ENCODE measurements at regions not wholly inside any gene's neighbourhood (a gene's known extent, or its start where the extent isn't known, plus 50 kb on each side); places are given as distances from the start of the nearest gene placed in this dataset.

- no peaks in the 10 kb centered on the region for H3K9me3 ChIP-seq
- H3K36me3 ChIP-seq = no peaks in the 10 kb centered on the region
- no peak overlapping the region for H3K27ac ChIP-seq
- no peak for DNase-seq
- no peaks in the 10 kb centered on the region for H3K4me1 ChIP-seq
- no peak overlapping the region for H3K4me3 ChIP-seq
- no peak for TF ChIP-seq POLR2A (IDR thresholded peaks at IDR 0.05)
- TF ChIP-seq, protein P1, sequence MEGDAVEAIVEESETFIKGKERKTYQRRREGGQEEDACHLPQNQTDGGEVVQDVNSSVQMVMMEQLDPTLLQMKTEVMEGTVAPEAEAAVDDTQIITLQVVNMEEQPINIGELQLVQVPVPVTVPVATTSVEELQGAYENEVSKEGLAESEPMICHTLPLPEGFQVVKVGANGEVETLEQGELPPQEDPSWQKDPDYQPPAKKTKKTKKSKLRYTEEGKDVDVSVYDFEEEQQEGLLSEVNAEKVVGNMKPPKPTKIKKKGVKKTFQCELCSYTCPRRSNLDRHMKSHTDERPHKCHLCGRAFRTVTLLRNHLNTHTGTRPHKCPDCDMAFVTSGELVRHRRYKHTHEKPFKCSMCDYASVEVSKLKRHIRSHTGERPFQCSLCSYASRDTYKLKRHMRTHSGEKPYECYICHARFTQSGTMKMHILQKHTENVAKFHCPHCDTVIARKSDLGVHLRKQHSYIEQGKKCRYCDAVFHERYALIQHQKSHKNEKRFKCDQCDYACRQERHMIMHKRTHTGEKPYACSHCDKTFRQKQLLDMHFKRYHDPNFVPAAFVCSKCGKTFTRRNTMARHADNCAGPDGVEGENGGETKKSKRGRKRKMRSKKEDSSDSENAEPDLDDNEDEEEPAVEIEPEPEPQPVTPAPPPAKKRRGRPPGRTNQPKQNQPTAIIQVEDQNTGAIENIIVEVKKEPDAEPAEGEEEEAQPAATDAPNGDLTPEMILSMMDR (IDR thresholded peaks at IDR 0.05) = no peak
- no peaks in the 10 kb centered on the region for H3K27me3 ChIP-seq
These were observed 93.6 kb downstream of the CNTN3 start for GRCh38 chr3:74520895-74521294.

DNA sequence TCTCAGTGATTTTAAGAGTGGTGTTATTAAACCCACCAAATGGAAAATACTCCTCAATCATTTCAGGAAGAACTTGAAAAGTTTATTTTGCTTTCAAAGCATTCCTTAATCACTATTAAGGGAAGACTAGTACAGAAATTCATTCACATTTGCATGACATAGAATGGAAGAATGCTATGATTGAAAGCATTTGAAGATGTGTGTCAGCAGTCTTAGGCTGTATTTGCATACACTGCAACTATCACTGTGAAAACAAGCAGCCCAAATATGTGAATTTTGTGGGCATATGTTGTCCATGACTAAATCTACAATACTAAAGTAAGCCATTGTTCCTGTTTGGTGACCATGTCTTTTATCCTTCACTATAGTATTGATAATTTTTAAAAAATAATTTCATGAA lies 95.8 kb downstream of the CNTN3 start:
- Histone ChIP-seq H3K27me3 (no peaks in the 10 kb centered on the region), H3K27ac (no peak overlapping the region), H3K9me3 (no peaks in the 10 kb centered on the region), H3K36me3 (no peaks in the 10 kb centered on the region), H3K4me3 (no peak overlapping the region), H3K4me1 (no peaks in the 10 kb centered on the region)
- DNase-seq = no peak
- TF ChIP-seq POLR2A (IDR thresholded peaks at IDR 0.05) = no peak
- TF ChIP-seq, protein P1 (IDR thresholded peaks at IDR 0.05) = no peak

DNA sequence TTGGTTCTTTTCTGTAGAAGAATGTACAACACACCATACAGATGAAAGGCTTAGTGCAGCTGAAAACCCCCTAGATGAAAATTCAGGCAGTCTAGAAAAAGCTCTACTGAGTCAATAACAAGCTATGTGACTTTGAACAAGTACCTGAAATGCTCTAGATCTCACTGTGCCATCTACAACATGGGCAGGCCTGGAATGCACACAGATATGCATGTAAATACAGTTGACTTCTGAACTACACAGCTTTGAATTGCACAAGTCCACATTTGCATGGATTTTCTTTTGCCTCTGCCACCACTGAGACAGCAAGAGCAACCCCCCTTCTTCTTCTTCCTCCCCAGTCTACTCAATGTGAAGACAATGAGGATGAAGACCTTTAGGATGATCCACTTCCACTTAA lies 98.4 kb downstream of the CNTN3 start:
- no peaks in the 10 kb centered on the region for H3K4me1 ChIP-seq
- no peaks in the 10 kb centered on the region for H3K36me3 ChIP-seq
- DNase-seq = no peak
- no peaks in the 10 kb centered on the region for H3K27me3 ChIP-seq
- TF ChIP-seq POLR2A (IDR thresholded peaks at IDR 0.05) = no peak
- TF ChIP-seq, protein P1 (IDR thresholded peaks at IDR 0.05) = no peak
- no peaks in the 10 kb centered on the region for H3K9me3 ChIP-seq
- H3K27ac ChIP-seq = no peak overlapping the region
- H3K4me3 ChIP-seq = no peak overlapping the region

- Histone ChIP-seq H3K4me1 (no peaks in the 10 kb centered on the region), H3K27ac (no peak overlapping the region), H3K36me3 (no peaks in the 10 kb centered on the region), H3K27me3 (no peaks in the 10 kb centered on the region), H3K9me3 (no peaks in the 10 kb centered on the region), H3K4me3 (no peak overlapping the region)
- DNase-seq = no peak
- TF ChIP-seq, protein P1 (IDR thresholded peaks at IDR 0.05) = no peak
- TF ChIP-seq POLR2A (IDR thresholded peaks at IDR 0.05) = no peak
These were observed 99.0 kb downstream of the CNTN3 start for GRCh38 chr3:74515451-74515850.

GRCh38 chr3:74511078-74511477 lies 103.4 kb downstream of the CNTN3 start:
- Histone ChIP-seq H3K27me3 (no peaks in the 10 kb centered on the region), H3K27ac (no peak overlapping the region), H3K4me1 (no peaks in the 10 kb centered on the region), H3K36me3 (no peaks in the 10 kb centered on the region), H3K9me3 (no peaks in the 10 kb centered on the region), H3K4me3 (no peak overlapping the region)
- TF ChIP-seq POLR2A (IDR thresholded peaks at IDR 0.05) = no peak
- TF ChIP-seq, protein P1 (IDR thresholded peaks at IDR 0.05) = no peak
- no peak for DNase-seq

GRCh38 chr3:74510261-74510818 lies 104.1 kb downstream of the CNTN3 start:
- H3K36me3 ChIP-seq = no peaks in the 10 kb centered on the region
- no peaks in the 10 kb centered on the region for H3K27me3 ChIP-seq
- H3K27ac ChIP-seq = no peak overlapping the region
- no peak for DNase-seq
- no peak overlapping the region for H3K4me3 ChIP-seq
- H3K4me1 ChIP-seq = no peaks in the 10 kb centered on the region
- no peaks in the 10 kb centered on the region for H3K9me3 ChIP-seq
- no peak for TF ChIP-seq POLR2A (IDR thresholded peaks at IDR 0.05)
- TF ChIP-seq, protein P1 (IDR thresholded peaks at IDR 0.05) = no peak

Measured in Peyer's patch (tissue), 4 donors.